PC-3 (cell line): ENCODE measurements at regions not wholly inside any gene's neighbourhood (a gene's known extent, or its start where the extent isn't known, plus 50 kb on each side); places are given as distances from the start of the nearest gene placed in this dataset.

ENCODE experiments used
- ATAC-seq: fragments of 200-7000 bp; cut with Tn5 transposase; 2 replicates; pipeline ENCODE4 v1.9.1; 2020; ENCODE audit warnings: mild to moderate bottlenecking, moderate library complexity
- BruUV-seq: library from RNA; stranded (reverse); fragments of 400-500 nt; replicated peaks from 2 replicates; lab custom pipeline; 2021; lab: Mats Ljungman, UMichigan
- CTCF ChIA-PET: fragments of 300-600 bp; sonication (Branson Sonifier 250); formaldehyde crosslinking; loops from one replicate; lab custom pipeline; 2022; ENCODE audit warnings: antibody characterized with exemption; lab: Charles Lee
- POLR2A ChIA-PET: fragments of 300-600 bp; sonication (Branson Sonifier 250); formaldehyde crosslinking; loops from one replicate; lab custom pipeline; 2022; ENCODE audit warnings: antibody characterized with exemption; ENCODE audit not compliant: unreplicated experiment; lab: Charles Lee
- DNase-seq: peaks from one replicate; pipeline ENCODE4 v3.0.0-alpha.2; 2015
- H2AFZ ChIP-seq: fragments of 300-600 bp; sonication (generic); 2 replicates; pipeline ENCODE4 v1.6.0; 2016; ENCODE audit warnings: antibody characterized with exemption, low read length
- H3F3A ChIP-seq: fragments of 300-600 bp; sonication (generic); one replicate; pipeline ENCODE4 v1.6.0; 2017; ENCODE audit warnings: antibody characterized with exemption, low read length, control low read depth, mild to moderate bottlenecking; ENCODE audit not compliant: unreplicated experiment
- H3K27ac ChIP-seq: fragments of 300-600 bp; sonication (generic); 2 replicates; pipeline ENCODE4 v1.5.1; 2016; ENCODE audit warnings: mild to moderate bottlenecking, low read length
- H3K27me3 ChIP-seq: fragments of 300-600 bp; sonication (generic); 2 replicates; pipeline ENCODE4 v1.6.1; 2016; ENCODE audit warnings: low read length, mixed read lengths
- H3K36me3 ChIP-seq: fragments of 300-600 bp; sonication (generic); 2 replicates; pipeline ENCODE4 v1.6.1; 2016; ENCODE audit warnings: low read depth, mixed run types, low read length, mixed read lengths
- H3K4me1 ChIP-seq: fragments of 300-600 bp; sonication (generic); 2 replicates; pipeline ENCODE4 v1.5.1; 2016; ENCODE audit warnings: low read length; ENCODE audit not compliant: insufficient read depth
- H3K4me2 ChIP-seq: fragments of 300-600 bp; sonication (generic); 2 replicates; pipeline ENCODE4 v1.6.0; 2016; ENCODE audit warnings: low read length
- H3K4me3 ChIP-seq: fragments of 300-600 bp; sonication (generic); 2 replicates; pipeline ENCODE4 v1.5.1; 2016; ENCODE audit warnings: mild to moderate bottlenecking, low read length, mixed read lengths
- H3K79me2 ChIP-seq: fragments of 300-600 bp; sonication (generic); 2 replicates; pipeline ENCODE4 v1.6.1; 2017; ENCODE audit warnings: low read length, mixed read lengths
- H3K9ac ChIP-seq: fragments of 300-600 bp; sonication (generic); 2 replicates; pipeline ENCODE4 v1.6.0; 2016; ENCODE audit warnings: mild to moderate bottlenecking, low read length
- H3K9me2 ChIP-seq: fragments of 300-600 bp; sonication (generic); replicated peaks from 2 replicates; pipeline ENCODE4 v1.6.1; 2016; ENCODE audit warnings: mixed run types, low read length, mixed read lengths
- H3K9me3 ChIP-seq: fragments of 300-600 bp; sonication (generic); 2 replicates; pipeline ENCODE4 v1.6.1; 2016; ENCODE audit warnings: low read length, mixed read lengths
- H4K20me1 ChIP-seq: fragments of 300-600 bp; sonication (generic); 2 replicates; pipeline ENCODE4 v1.6.1; 2016; ENCODE audit warnings: low read length, mixed read lengths
- EZH2 ChIP-seq: fragments of 300-600 bp; sonication (generic); IDR thresholded peaks from one replicate; pipeline ENCODE4 v1.6.1; 2017; ENCODE audit warnings: antibody characterized with exemption, mild to moderate bottlenecking, low read length; ENCODE audit not compliant: unreplicated experiment
- EZH2phosphoT487 ChIP-seq: fragments of 300-600 bp; sonication (generic); IDR thresholded peaks from 2 replicates; pipeline ENCODE4 v1.6.1; 2018; ENCODE audit warnings: mild to moderate bottlenecking, antibody characterized with exemption, low read length, borderline replicate concordance
- intact Hi-C: fragments of 100-400 bp; cut with micrococcal nuclease; formaldehyde crosslinking; loops from 2 replicates; pipeline ENCODE4 v1.9.0; 2023
- TF ChIP-seq, protein P1 (sequence below): fragments of 300-600 bp; sonication (generic); conservative IDR thresholded peaks from 2 replicates; pipeline ENCODE4 v1.5.1; 2017; ENCODE audit warnings: antibody characterized with exemption, low read depth, mild to moderate bottlenecking, low read length

DNA sequence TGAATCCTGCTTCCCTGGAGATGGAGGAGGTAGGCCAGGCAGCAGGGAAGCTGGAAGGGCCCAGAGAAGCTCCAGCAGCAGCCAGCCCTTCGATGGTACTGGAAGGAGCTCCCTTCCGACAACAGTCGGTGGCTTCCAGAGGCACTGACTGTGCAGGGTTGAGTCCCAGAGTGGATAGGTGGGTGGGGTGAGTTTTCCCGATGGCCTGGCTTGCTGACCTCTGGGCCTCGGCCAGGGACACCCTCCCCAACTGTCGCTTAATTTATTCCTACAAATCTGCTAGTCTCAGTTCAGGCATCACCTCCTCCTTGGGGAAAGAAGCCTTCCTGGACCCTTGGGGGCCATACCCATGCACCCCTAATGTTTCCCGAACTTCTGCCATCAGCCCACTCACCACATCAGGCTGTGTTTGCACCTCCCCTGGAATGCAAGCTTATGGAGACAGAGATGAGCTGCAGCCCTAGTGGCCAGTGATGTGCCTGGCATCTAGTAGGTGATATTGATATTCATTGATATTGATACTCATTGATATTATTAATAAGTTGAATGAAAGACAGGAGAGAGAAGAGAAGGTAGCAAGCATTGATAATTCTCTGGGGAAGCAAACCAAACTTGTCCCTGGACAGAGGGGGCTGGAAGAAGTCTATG is 104.6 kb upstream of the BOD1 start:
- Histone ChIP-seq H3K79me2 (no peaks in the 10 kb centered on the region), H4K20me1 (no peaks in the 10 kb centered on the region), H3K27ac (no peak overlapping the region), H3K36me3 (no peaks in the 10 kb centered on the region), H3F3A (no peaks in the 10 kb centered on the region), H3K4me1 (peaks cover 12% of the 10 kb centered on the region), H3K9me2 (no peaks in the 10 kb centered on the region), H3K9me3 (no peaks in the 10 kb centered on the region), H3K27me3 (no peaks in the 10 kb centered on the region), H3K4me3 (no peak overlapping the region), H3K4me2 (no peak overlapping the region), H2AFZ (no peak overlapping the region), H3K9ac (no peak overlapping the region)
- BruUV-seq, result no TSS peak
- DNase-seq (no peak), ATAC-seq (no peak)
- ChIA-PET CTCF (interaction anchor here (0.5 kb wide), 1 partner anchor 88 kb away, joined by 6 read pairs; no protein-coding TSS in a partner anchor), POLR2A (no interaction called here)
- no peak for TF ChIP-seq EZH2
- TF ChIP-seq EZH2phosphoT487, result no peak
- TF ChIP-seq, protein P1, sequence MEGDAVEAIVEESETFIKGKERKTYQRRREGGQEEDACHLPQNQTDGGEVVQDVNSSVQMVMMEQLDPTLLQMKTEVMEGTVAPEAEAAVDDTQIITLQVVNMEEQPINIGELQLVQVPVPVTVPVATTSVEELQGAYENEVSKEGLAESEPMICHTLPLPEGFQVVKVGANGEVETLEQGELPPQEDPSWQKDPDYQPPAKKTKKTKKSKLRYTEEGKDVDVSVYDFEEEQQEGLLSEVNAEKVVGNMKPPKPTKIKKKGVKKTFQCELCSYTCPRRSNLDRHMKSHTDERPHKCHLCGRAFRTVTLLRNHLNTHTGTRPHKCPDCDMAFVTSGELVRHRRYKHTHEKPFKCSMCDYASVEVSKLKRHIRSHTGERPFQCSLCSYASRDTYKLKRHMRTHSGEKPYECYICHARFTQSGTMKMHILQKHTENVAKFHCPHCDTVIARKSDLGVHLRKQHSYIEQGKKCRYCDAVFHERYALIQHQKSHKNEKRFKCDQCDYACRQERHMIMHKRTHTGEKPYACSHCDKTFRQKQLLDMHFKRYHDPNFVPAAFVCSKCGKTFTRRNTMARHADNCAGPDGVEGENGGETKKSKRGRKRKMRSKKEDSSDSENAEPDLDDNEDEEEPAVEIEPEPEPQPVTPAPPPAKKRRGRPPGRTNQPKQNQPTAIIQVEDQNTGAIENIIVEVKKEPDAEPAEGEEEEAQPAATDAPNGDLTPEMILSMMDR, result peak; percentile 21; the same call in 1 of the 2 replicates
- intact Hi-C loops, result no loop called here

DNA sequence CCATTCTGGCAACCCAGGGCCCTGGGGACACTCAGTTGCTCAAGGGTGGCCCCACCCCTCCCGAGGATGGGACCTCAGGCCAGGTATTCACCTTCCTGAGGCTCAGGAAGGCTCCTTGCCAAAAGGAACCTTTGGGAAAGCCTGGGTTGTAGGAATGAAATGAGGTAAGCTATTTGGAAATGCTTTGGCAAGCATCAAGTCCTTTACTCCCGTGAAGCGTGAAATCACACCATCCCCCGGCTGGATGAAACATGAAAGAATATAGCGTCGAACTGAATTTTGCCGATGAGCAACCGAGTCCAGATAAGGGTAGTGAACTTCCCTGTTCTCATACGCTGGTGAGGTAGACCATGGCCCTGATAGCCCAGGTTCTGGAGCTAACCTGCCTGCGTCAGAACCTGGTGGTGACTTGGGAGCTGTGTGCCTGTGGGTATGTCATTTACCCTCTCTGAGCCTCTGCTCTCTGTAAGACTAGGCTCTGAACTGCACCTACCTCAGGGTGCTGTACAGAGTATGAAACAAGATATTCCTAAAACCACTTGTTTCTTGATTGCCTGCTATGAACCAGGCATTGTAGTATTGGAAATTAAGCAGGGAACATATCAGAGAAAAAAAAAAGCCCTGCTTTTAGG is 105.3 kb upstream of the BOD1 start:
- Histone ChIP-seq H4K20me1 (no peaks in the 10 kb centered on the region), H3K79me2 (no peaks in the 10 kb centered on the region), H3K9me3 (no peaks in the 10 kb centered on the region), H3F3A (no peaks in the 10 kb centered on the region), H3K36me3 (no peaks in the 10 kb centered on the region), H3K9ac (no peak overlapping the region), H3K27me3 (no peaks in the 10 kb centered on the region), H3K4me3 (no peak overlapping the region), H3K9me2 (no peaks in the 10 kb centered on the region), H3K4me1 (peaks cover 12% of the 10 kb centered on the region), H3K4me2 (no peak overlapping the region), H3K27ac (no peak overlapping the region), H2AFZ (no peak overlapping the region)
- ChIA-PET POLR2A (no interaction called here), CTCF (no interaction called here)
- DNase-seq, result no peak
- intact Hi-C loops, result no loop called here
- ATAC-seq, result no peak
- TF ChIP-seq, protein P1, result no peak
- TF ChIP-seq EZH2phosphoT487 (no peak), EZH2 (no peak)
- BruUV-seq, result no TSS peak
